Mucosa of gallbladder (tissue), 1 donor: ENCODE measurements at regions not wholly inside any gene's neighbourhood (a gene's known extent, or its start where the extent isn't known, plus 50 kb on each side); places are given as distances from the start of the nearest gene placed in this dataset.

Source experiments
- DNase-seq: peaks from one replicate; pipeline ENCODE4 v3.0.0-alpha.2; 2020; ENCODE audit warnings: low spot score
- donor health status: DM: no; HTN: no; CAD: no.

DNA sequence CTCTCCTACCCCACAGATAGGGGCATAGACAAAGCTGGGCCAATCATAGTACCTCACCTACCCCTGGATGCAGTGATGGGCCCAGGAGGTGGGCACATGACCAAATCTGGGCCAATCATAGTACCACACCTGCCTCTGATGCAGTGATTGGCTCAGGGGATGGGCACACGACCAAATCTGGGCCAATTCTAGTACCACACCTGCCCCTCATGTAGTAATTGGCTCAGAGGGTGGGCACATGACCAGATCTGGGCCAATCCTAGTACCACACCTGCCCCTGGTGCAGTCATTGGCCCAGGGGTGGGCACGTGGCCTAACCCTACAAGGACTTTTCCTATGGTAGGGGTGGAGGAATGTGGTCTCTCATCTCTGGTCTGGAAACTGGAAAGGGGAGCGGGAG lies 56.9 kb upstream of the MEF2A start:
- DNase-seq: no peak

DNA sequence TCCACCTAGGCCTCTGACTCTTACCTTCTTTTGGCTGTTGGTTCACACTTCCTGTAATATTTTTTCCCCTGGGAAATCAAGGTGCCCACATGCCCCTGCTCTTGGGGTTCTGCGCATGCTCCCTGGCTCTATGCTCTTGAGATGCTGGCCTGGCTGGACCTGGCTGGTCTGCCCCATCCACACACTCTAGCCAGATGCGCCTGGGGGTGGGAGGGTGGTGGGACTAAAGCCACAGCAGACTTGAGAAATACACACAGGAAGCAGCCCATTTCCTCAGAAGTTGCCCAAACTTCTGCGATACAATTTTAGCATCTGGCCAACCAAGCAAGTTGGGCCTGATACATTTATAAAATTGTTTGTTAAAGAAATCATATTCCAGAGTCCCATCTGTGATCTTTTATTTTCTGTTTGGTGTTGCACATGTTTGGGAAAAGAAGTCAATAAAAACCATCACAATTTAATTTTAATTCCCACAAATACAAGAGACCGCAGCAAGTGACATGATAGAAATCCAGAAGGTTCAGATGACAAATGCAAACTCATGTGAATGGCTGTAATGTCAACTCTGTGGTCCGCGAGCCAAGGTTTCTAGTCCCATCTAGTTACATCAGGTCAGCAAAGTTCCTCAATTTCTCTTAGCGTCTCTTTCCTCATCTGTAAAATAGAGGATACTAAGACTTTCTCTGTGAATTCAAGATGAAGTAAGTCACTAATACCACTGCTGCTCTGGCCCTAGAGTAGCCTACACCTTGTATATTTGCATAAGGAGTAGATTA lies 55.9 kb upstream of the MEF2A start:
- no peak for DNase-seq

DNA sequence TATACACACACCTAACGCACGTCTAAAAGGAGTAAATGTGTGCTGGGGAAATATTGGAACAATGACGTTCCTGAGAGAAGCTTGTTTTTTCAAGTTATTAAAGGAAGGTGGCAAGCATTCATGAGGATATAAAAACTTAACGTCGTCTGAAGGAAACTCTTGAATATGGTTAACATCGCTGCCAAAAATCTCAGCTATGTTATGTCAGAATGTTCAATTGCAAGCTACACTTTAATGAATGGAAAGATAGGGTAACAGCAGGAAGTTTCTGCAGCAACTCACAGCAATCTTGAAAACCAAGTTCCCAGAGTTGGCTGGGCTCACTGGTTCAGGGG lies 54.3 kb upstream of the MEF2A start:
- DNase-seq: no peak

DNA sequence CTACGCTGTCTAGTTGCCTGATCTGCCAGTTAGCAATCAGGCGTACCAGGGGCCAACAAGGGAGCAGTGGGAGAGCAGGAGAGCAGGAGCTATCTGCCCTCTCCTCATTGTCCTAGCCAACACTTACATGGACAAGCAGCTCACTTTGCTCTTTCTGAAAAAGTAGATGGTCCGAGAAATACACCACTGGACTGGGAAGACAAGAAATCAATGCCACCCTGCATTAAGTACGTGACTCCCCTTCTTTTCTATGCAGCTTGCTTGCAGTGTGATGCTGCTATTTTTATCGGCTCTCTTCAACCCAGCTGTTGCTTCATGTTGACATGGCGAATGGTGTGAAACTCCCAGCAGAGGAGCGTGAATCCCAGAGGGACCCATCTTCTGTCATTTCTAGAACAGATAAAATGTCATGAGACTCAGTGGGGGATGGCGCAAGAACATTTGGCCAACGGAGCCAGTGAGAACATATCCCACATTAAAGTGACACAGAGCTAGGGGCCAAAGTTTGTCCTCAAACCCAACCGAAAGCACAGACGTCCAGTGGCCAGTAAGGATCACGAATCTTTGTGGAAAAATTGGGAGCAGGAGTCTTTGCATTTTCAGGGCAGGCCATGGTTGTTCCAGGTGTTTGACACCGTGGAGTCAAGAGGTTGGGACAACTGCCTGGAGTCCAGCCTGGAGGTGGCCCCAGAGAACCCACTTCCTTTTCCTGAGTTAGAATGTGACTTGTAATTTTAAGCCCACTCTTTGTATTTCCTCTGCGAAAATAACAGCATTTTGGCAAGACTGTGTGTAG lies 53.7 kb upstream of the MEF2A start:
- no peak for DNase-seq

DNA sequence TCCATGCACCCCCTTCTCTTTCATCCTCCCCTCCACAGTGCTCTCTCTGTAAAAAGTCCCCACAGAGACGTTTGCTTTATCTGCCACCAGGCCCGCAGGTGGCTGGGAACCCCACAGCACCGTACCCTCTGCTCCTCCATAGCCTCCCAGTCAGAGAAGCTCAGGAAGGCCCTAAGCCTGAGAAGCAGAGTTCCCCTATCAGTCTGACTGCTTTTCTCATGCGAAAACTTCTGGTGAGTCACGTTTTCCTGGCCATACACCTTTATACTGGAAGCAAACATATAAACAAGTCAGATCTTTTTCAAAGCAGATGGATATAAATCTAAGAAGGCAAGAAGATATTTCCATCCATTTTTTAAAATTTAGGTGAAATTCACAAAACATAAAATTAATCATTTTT lies 51.5 kb upstream of the MEF2A start:
- no peak for DNase-seq
